ENCODE measurements at regions not wholly inside any gene's neighbourhood (a gene's known extent, or its start where the extent isn't known, plus 50 kb on each side); places are given as distances from the start of the nearest gene placed in this dataset.

DNA sequence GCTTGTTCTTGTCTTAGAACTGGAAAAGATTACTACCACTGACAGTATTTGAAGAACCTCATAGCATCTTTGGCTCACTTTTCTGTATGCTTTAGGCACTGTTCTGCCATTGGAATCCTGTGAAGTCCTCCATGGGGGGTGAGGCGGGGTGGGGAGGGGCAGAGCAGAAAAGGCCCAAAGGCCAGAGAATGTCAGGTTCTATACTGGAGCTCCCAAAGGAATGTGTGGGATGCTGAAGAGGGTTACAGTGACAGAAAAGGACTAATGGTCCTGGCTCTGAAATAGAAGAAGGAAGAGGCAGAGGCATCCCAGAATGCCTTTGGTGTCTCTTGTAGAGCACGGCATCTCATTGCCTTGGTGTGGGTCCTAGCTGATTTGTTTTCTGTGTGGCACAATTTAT is 141.9 kb downstream of the HAUS1 start:
- no peak for TF ChIP-seq POLR2AphosphoS5 (IDR thresholded peaks at IDR 0.05; ENCODE audit: low read depth, low read length)
- TF ChIP-seq TAF1 (IDR thresholded peaks at IDR 0.05; ENCODE audit: borderline replicate concordance, insufficient read depth, low read length), result no peak
- TF ChIP-seq, protein P1, sequence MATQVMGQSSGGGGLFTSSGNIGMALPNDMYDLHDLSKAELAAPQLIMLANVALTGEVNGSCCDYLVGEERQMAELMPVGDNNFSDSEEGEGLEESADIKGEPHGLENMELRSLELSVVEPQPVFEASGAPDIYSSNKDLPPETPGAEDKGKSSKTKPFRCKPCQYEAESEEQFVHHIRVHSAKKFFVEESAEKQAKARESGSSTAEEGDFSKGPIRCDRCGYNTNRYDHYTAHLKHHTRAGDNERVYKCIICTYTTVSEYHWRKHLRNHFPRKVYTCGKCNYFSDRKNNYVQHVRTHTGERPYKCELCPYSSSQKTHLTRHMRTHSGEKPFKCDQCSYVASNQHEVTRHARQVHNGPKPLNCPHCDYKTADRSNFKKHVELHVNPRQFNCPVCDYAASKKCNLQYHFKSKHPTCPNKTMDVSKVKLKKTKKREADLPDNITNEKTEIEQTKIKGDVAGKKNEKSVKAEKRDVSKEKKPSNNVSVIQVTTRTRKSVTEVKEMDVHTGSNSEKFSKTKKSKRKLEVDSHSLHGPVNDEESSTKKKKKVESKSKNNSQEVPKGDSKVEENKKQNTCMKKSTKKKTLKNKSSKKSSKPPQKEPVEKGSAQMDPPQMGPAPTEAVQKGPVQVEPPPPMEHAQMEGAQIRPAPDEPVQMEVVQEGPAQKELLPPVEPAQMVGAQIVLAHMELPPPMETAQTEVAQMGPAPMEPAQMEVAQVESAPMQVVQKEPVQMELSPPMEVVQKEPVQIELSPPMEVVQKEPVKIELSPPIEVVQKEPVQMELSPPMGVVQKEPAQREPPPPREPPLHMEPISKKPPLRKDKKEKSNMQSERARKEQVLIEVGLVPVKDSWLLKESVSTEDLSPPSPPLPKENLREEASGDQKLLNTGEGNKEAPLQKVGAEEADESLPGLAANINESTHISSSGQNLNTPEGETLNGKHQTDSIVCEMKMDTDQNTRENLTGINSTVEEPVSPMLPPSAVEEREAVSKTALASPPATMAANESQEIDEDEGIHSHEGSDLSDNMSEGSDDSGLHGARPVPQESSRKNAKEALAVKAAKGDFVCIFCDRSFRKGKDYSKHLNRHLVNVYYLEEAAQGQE (IDR thresholded peaks at IDR 0.05; ENCODE audit: insufficient read depth in 1 of 2, low read depth in 2 of 2, low read length in 2 of 2), result no peak
- no peak for TF ChIP-seq SIN3A (IDR thresholded peaks at IDR 0.05; ENCODE audit: borderline replicate concordance, insufficient read depth, low read length)

Measured in PFSK-1 (cell line).